GM12872 (cell line): ENCODE measurements at regions not wholly inside any gene's neighbourhood (a gene's known extent, or its start where the extent isn't known, plus 50 kb on each side); places are given as distances from the start of the nearest gene placed in this dataset.

Experiments
- CTCF ChIP-seq: IDR thresholded peaks from 3 replicates; pipeline ENCODE4 v1.5.1; 2011; ENCODE audit warnings: low read depth, mild to moderate bottlenecking, low read length, moderate library complexity; ENCODE audit not compliant: insufficient read depth

- TF ChIP-seq CTCF, result no peak
Observed at GRCh38 chr5:61796773-61797172, 464.7 kb downstream of the ZSWIM6 start.

- no peak for TF ChIP-seq CTCF
Observed at GRCh38 chr5:61800450-61800849, 468.4 kb downstream of the ZSWIM6 start.

- TF ChIP-seq CTCF, result no peak
Observed at GRCh38 chr5:61801174-61801573, 469.1 kb downstream of the ZSWIM6 start.

GRCh38 chr5:61802456-61802855 lies 470.4 kb downstream of the ZSWIM6 start:
- no peak for TF ChIP-seq CTCF

- TF ChIP-seq CTCF, result no peak
Observed at GRCh38 chr5:61805101-61805500, 473.0 kb downstream of the ZSWIM6 start.

GRCh38 chr5:61806491-61807020 lies 474.5 kb downstream of the ZSWIM6 start:
- TF ChIP-seq CTCF, result no peak

- TF ChIP-seq CTCF, result no peak
Observed at GRCh38 chr5:61808091-61808490, 476.0 kb downstream of the ZSWIM6 start.
